HEK293 (cell line): ENCODE measurements at regions not wholly inside any gene's neighbourhood (a gene's known extent, or its start where the extent isn't known, plus 50 kb on each side); places are given as distances from the start of the nearest gene placed in this dataset.
"Not testable (repeated sequence)": the region's sequence is repeated elsewhere in the genome, so short reads cannot be mapped to it uniquely, and the experiment has no call there.

Experiments
- CTCF ChIA-PET: fragments of 350-600 bp; formaldehyde crosslinking; extraction: SDS; loops from one replicate; lab custom pipeline; 2021; ENCODE audit warnings: antibody characterized with exemption; lab: Yijun Ruan, JAX
- POLR2A ChIA-PET: fragments of 300-600 bp; formaldehyde crosslinking; extraction: SDS; loops from one replicate; lab custom pipeline; 2020; ENCODE audit warnings: antibody characterized with exemption, inconsistent platforms; lab: Yijun Ruan, JAX
- H3K27ac ChIP-seq: fragments of 200-500 bp; sonication (Bioruptor generic); 2 replicates; pipeline ENCODE4 v1.5.1; 2014; ENCODE audit warnings: low read depth, low read length, control low read depth, inconsistent platforms; ENCODE audit errors: extremely low read depth
- H3K36me3 ChIP-seq, 2 experiments: fragments of 200-500 bp in 1 of 2; sonication (Bioruptor generic) in 1 of 2; 1 replicate in 1 of 2; 2 replicates in 1 of 2; pipeline ENCODE4 v1.5.1; 2014 to 2017; ENCODE audit warnings: inconsistent platforms in 2 of 2, low read length in 2 of 2; ENCODE audit not compliant: control insufficient read depth in 2 of 2, insufficient read depth in 1 of 2
- H3K4me1 ChIP-seq: fragments of 200-500 bp; sonication (Bioruptor generic); 2 replicates; pipeline ENCODE4 v1.5.1; 2014; ENCODE audit warnings: mild to moderate bottlenecking, low read length, inconsistent platforms; ENCODE audit not compliant: control insufficient read depth, insufficient read depth
- H3K4me3 ChIP-seq: 2 replicates; pipeline ENCODE4 v1.5.1; 2011; ENCODE audit warnings: low read depth, mild to moderate bottlenecking, control low read depth, low read length, moderate library complexity
- H3K9me3 ChIP-seq: fragments of 200-500 bp; sonication (Bioruptor generic); 2 replicates; pipeline ENCODE4 v1.5.1; 2014; ENCODE audit warnings: low read depth, low read length, inconsistent platforms; ENCODE audit not compliant: control insufficient read depth, insufficient read depth
- MZF1 ChIP-seq: fragments of 450-650 bp; formaldehyde crosslinking; IDR thresholded peaks from 2 replicates; pipeline ENCODE4 v1.5.1; 2017; ENCODE audit warnings: missing biosample characterization, missing genetic modification characterization, borderline replicate concordance
- PATZ1 ChIP-seq: fragments of 450-650 bp; formaldehyde crosslinking; IDR thresholded peaks from 2 replicates; pipeline ENCODE4 v1.5.1; 2016; ENCODE audit warnings: missing biosample characterization, missing genetic modification characterization
- PRDM1 ChIP-seq: fragments of 450-650 bp; formaldehyde crosslinking; IDR thresholded peaks from 2 replicates; pipeline ENCODE4; 2016; ENCODE audit warnings: missing biosample characterization, missing genetic modification characterization
- YY1 ChIP-seq: fragments of 450-650 bp; formaldehyde crosslinking; IDR thresholded peaks from 2 replicates; pipeline ENCODE4 v1.5.1; 2018; ENCODE audit warnings: missing biosample characterization, missing genetic modification characterization
- ZBTB1 ChIP-seq: fragments of 450-650 bp; formaldehyde crosslinking; IDR thresholded peaks from 2 replicates; pipeline ENCODE4 v1.5.1; 2016; ENCODE audit warnings: missing biosample characterization, missing genetic modification characterization
- ZBTB26 ChIP-seq: fragments of 450-650 bp; formaldehyde crosslinking; optimal IDR thresholded peaks from 2 replicates; pipeline ENCODE3; 2016; ENCODE audit warnings: missing biosample characterization, mild to moderate bottlenecking, missing genetic modification characterization
- ZNF114 ChIP-seq: fragments of 450-650 bp; formaldehyde crosslinking; IDR thresholded peaks from 2 replicates; pipeline ENCODE4 v1.5.0; 2017; ENCODE audit warnings: missing biosample characterization, missing genetic modification characterization
- ZNF132 ChIP-seq: fragments of 450-650 bp; formaldehyde crosslinking; IDR thresholded peaks from 2 replicates; pipeline ENCODE4 v1.5.1; 2017; ENCODE audit warnings: missing biosample characterization, missing genetic modification characterization, borderline replicate concordance
- ZNF214 ChIP-seq: fragments of 450-650 bp; formaldehyde crosslinking; IDR thresholded peaks from 2 replicates; pipeline ENCODE4 v1.5.1; 2017; ENCODE audit warnings: missing biosample characterization, mild to moderate bottlenecking, missing genetic modification characterization, borderline replicate concordance
- ZNF292 ChIP-seq: fragments of 450-650 bp; formaldehyde crosslinking; IDR thresholded peaks from 2 replicates; pipeline ENCODE4 v1.5.1; 2016; ENCODE audit warnings: low read depth, missing biosample characterization, missing genetic modification characterization, borderline replicate concordance
- ZNF585B ChIP-seq: fragments of 450-650 bp; formaldehyde crosslinking; IDR thresholded peaks from 2 replicates; pipeline ENCODE4 v1.5.1; 2016; ENCODE audit warnings: missing biosample characterization, missing genetic modification characterization
- ZNF777 ChIP-seq: fragments of 450-650 bp; formaldehyde crosslinking; IDR thresholded peaks from 2 replicates; pipeline ENCODE4 v1.5.1; 2017; ENCODE audit warnings: missing biosample characterization, missing genetic modification characterization, borderline replicate concordance
- ZSCAN23 ChIP-seq: fragments of 450-650 bp; formaldehyde crosslinking; IDR thresholded peaks from 2 replicates; pipeline ENCODE4 v1.5.1; 2016; ENCODE audit warnings: missing biosample characterization, missing genetic modification characterization
- ZSCAN30 ChIP-seq: fragments of 450-650 bp; IDR thresholded peaks from 2 replicates; pipeline ENCODE4 v1.5.1; 2018; ENCODE audit warnings: missing biosample characterization, mild to moderate bottlenecking, missing genetic modification characterization, moderate library complexity
- TF ChIP-seq, protein P1 (sequence below): fragments of 450-650 bp; formaldehyde crosslinking; IDR thresholded peaks from 2 replicates; pipeline ENCODE4 v1.5.1; 2017; ENCODE audit warnings: missing biosample characterization, missing genetic modification characterization
- TF ChIP-seq, protein P2 (sequence below): IDR thresholded peaks from 2 replicates; pipeline ENCODE4 v1.6.1; 2011; ENCODE audit warnings: mild to moderate bottlenecking, low read depth, low read length, borderline replicate concordance
- TF ChIP-seq, protein P3 (sequence below): fragments of 450-650 bp; formaldehyde crosslinking; IDR thresholded peaks from 2 replicates; pipeline ENCODE4 v1.5.1; 2016; ENCODE audit warnings: missing biosample characterization, missing genetic modification characterization, borderline replicate concordance

GRCh38 chr19:5243878-5244277 is 96.7 kb downstream of the PTPRS start (continued):
- no peak for TF ChIP-seq ZNF114
- TF ChIP-seq, protein P1, sequence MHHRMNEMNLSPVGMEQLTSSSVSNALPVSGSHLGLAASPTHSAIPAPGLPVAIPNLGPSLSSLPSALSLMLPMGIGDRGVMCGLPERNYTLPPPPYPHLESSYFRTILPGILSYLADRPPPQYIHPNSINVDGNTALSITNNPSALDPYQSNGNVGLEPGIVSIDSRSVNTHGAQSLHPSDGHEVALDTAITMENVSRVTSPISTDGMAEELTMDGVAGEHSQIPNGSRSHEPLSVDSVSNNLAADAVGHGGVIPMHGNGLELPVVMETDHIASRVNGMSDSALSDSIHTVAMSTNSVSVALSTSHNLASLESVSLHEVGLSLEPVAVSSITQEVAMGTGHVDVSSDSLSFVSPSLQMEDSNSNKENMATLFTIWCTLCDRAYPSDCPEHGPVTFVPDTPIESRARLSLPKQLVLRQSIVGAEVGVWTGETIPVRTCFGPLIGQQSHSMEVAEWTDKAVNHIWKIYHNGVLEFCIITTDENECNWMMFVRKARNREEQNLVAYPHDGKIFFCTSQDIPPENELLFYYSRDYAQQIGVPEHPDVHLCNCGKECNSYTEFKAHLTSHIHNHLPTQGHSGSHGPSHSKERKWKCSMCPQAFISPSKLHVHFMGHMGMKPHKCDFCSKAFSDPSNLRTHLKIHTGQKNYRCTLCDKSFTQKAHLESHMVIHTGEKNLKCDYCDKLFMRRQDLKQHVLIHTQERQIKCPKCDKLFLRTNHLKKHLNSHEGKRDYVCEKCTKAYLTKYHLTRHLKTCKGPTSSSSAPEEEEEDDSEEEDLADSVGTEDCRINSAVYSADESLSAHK (tag by site-specific recombination) = no peak
- no peak for TF ChIP-seq PATZ1
- no peak for TF ChIP-seq ZSCAN23 (tag by site-specific recombination)
- TF ChIP-seq PRDM1 (tag by site-specific recombination) = no peak

DNA sequence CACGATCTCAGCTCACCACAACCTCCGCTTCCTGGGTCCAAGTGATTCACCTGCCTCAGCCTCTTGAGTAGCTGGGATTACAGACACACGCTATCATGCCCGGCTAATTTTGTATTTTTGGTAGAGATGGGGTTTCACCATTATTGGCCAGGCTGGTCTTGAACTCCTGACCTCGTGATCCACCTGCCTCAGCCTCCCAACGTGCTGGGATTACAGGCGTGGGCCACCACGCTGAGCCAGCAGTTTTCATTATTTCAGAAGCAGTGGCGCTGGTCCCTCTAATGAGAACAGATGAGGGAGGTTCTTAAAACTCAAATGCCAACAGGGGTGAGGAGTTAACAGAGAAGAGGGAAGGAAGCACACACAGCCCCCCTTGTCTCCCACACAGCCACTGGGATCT is 98.7 kb downstream of the PTPRS start:
- H3K9me3 ChIP-seq, POLR2A ChIA-PET, H3K4me3 ChIP-seq, H3K4me1 ChIP-seq, CTCF ChIA-PET, H3K27ac ChIP-seq: not testable (repeated sequence)
- peaks cover 0 to 10% of the 10 kb centered on the region in 2 experiments; a peak in 2 of 3 replicates for H3K36me3 ChIP-seq

GRCh38 chr19:5240011-5240410 is 100.6 kb downstream of the PTPRS start:
- ChIA-PET CTCF (interaction anchor here (0.6 kb wide), 1 partner anchor 436 kb away, joined by 3 read pairs; no protein-coding TSS in a partner anchor), POLR2A (no interaction called here)
- Histone ChIP-seq H3K4me1 (no peaks in the 10 kb centered on the region), H3K4me3 (no peak overlapping the region), H3K36me3 (peaks cover 0 to 8% of the 10 kb centered on the region in 2 experiments; a peak in 2 of 3 replicates), H3K27ac (no peak overlapping the region), H3K9me3 (no peaks in the 10 kb centered on the region)
- TF ChIP-seq ZNF585B (tag by site-specific recombination) = no peak
- no peak for TF ChIP-seq ZBTB1 (tag by site-specific recombination)
- TF ChIP-seq ZNF292 (tag by site-specific recombination) = no peak
- TF ChIP-seq, protein P2, sequence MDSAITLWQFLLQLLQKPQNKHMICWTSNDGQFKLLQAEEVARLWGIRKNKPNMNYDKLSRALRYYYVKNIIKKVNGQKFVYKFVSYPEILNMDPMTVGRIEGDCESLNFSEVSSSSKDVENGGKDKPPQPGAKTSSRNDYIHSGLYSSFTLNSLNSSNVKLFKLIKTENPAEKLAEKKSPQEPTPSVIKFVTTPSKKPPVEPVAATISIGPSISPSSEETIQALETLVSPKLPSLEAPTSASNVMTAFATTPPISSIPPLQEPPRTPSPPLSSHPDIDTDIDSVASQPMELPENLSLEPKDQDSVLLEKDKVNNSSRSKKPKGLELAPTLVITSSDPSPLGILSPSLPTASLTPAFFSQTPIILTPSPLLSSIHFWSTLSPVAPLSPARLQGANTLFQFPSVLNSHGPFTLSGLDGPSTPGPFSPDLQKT = no peak
- TF ChIP-seq, protein P3, sequence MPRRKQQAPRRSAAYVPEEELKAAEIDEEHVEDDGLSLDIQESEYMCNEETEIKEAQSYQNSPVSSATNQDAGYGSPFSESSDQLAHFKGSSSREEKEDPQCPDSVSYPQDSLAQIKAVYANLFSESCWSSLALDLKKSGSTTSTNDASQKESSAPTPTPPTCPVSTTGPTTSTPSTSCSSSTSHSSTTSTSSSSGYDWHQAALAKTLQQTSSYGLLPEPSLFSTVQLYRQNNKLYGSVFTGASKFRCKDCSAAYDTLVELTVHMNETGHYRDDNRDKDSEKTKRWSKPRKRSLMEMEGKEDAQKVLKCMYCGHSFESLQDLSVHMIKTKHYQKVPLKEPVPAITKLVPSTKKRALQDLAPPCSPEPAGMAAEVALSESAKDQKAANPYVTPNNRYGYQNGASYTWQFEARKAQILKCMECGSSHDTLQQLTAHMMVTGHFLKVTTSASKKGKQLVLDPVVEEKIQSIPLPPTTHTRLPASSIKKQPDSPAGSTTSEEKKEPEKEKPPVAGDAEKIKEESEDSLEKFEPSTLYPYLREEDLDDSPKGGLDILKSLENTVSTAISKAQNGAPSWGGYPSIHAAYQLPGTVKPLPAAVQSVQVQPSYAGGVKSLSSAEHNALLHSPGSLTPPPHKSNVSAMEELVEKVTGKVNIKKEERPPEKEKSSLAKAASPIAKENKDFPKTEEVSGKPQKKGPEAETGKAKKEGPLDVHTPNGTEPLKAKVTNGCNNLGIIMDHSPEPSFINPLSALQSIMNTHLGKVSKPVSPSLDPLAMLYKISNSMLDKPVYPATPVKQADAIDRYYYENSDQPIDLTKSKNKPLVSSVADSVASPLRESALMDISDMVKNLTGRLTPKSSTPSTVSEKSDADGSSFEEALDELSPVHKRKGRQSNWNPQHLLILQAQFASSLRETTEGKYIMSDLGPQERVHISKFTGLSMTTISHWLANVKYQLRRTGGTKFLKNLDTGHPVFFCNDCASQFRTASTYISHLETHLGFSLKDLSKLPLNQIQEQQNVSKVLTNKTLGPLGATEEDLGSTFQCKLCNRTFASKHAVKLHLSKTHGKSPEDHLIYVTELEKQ (tag by site-specific recombination) = no peak
- TF ChIP-seq ZSCAN30 (tag by site-specific recombination) = no peak
- no peak for TF ChIP-seq ZNF214 (tag by site-specific recombination)
- TF ChIP-seq ZNF132 (tag by site-specific recombination) = no peak
- no peak for TF ChIP-seq MZF1
- no peak for TF ChIP-seq YY1 (tag by site-specific recombination)
- TF ChIP-seq ZNF777 = no peak
- TF ChIP-seq ZSCAN23 (tag by site-specific recombination) = no peak
- TF ChIP-seq ZBTB26 (tag by site-specific recombination) = no peak
